ENCODE measurements at regions not wholly inside any gene's neighbourhood (a gene's known extent, or its start where the extent isn't known, plus 50 kb on each side); places are given as distances from the start of the nearest gene placed in this dataset.
A peak's percentile ranks its signal among the peaks of the same experiment; 100 is the strongest.

- Histone ChIP-seq H3K4me1 (replicated peaks) (no peaks in the 10 kb centered on the region), H3K27me3 (replicated peaks; ENCODE audit: insufficient read depth) (no peaks in the 10 kb centered on the region), H3K4me3 (no peak overlapping the region), H3K36me3 (no peaks in the 10 kb centered on the region), H3K9me3 (no peaks in the 10 kb centered on the region), H3K27ac (no peak overlapping the region)
- WGBS = 63% methylated on average over 2 of the region's 2 CpGs
- TF ChIP-seq POLR2A (IDR thresholded peaks at IDR 0.05) = no peak
- TF ChIP-seq CTCF (IDR thresholded peaks at IDR 0.05) = peak in 1 of 4 experiments; percentile 31
- intact Hi-C loops (cut with DNase I) = loop anchor here (10.0 kb wide), 1 partner anchor 1762 kb away; the partner anchor contains the start of gene PCDH10
- no peak for DNase-seq (ENCODE audit: low spot score)
Measured at GRCh38 chr4:134906404-134907023, 704.9 kb upstream of the PABPC4L start.

GRCh38 chr4:134905061-134905460 is 703.5 kb upstream of the PABPC4L start:
- H3K27me3 ChIP-seq (replicated peaks; ENCODE audit: insufficient read depth) = no peaks in the 10 kb centered on the region
- no peak overlapping the region for H3K27ac ChIP-seq
- WGBS = 94% methylated on average over 1 of the region's 1 CpG
- intact Hi-C loops (cut with DNase I) = loop anchor here (10.0 kb wide), 1 partner anchor 1760 kb away; the partner anchor contains the start of gene PCDH10
- TF ChIP-seq POLR2AphosphoS5 (IDR thresholded peaks at IDR 0.05) = no peak
- no peak for TF ChIP-seq CTCF (IDR thresholded peaks at IDR 0.05)
- TF ChIP-seq POLR2A (IDR thresholded peaks at IDR 0.05) = no peak
- no peaks in the 10 kb centered on the region for H3K4me1 ChIP-seq (replicated peaks)
- DNase-seq (ENCODE audit: low spot score) = no peak
- no peaks in the 10 kb centered on the region for H3K9me3 ChIP-seq
- H3K36me3 ChIP-seq = no peaks in the 10 kb centered on the region
- no peak overlapping the region for H3K4me3 ChIP-seq

GRCh38 chr4:134888156-134888555 is 686.6 kb upstream of the PABPC4L start:
- no peaks in the 10 kb centered on the region for H3K4me1 ChIP-seq (replicated peaks)
- DNase-seq (ENCODE audit: low spot score) = no peak
- 32% methylated on average over 2 of the region's 2 CpGs for WGBS
- H3K9me3 ChIP-seq = no peaks in the 10 kb centered on the region
- intact Hi-C loops (cut with DNase I) = no loop called here
- no peak overlapping the region for H3K4me3 ChIP-seq
- no peaks in the 10 kb centered on the region for H3K36me3 ChIP-seq
- H3K27ac ChIP-seq = no peak overlapping the region
- TF ChIP-seq POLR2A (IDR thresholded peaks at IDR 0.05) (no peak), POLR2AphosphoS5 (IDR thresholded peaks at IDR 0.05) (no peak), CTCF (IDR thresholded peaks at IDR 0.05) (no peak)
- no peaks in the 10 kb centered on the region for H3K27me3 ChIP-seq (replicated peaks; ENCODE audit: insufficient read depth)

GRCh38 chr4:134885436-134885835 is 683.8 kb upstream of the PABPC4L start:
- TF ChIP-seq POLR2A (IDR thresholded peaks at IDR 0.05) = no peak
- no peak for TF ChIP-seq CTCF (IDR thresholded peaks at IDR 0.05)
- no peak for TF ChIP-seq POLR2AphosphoS5 (IDR thresholded peaks at IDR 0.05)
- intact Hi-C loops (cut with DNase I) = no loop called here
- no peaks in the 10 kb centered on the region for H3K4me1 ChIP-seq (replicated peaks)
- H3K4me3 ChIP-seq = no peak overlapping the region
- no peaks in the 10 kb centered on the region for H3K36me3 ChIP-seq
- no peak overlapping the region for H3K27ac ChIP-seq
- WGBS = 71% methylated on average over 2 of the region's 2 CpGs
- H3K9me3 ChIP-seq = no peaks in the 10 kb centered on the region
- H3K27me3 ChIP-seq (replicated peaks; ENCODE audit: insufficient read depth) = no peaks in the 10 kb centered on the region
- DNase-seq (ENCODE audit: low spot score) = no peak

- no peak overlapping the region for H3K27ac ChIP-seq
- no peaks in the 10 kb centered on the region for H3K27me3 ChIP-seq (replicated peaks; ENCODE audit: insufficient read depth)
- intact Hi-C loops (cut with DNase I) = no loop called here
- no peak overlapping the region for H3K4me3 ChIP-seq
- no peaks in the 10 kb centered on the region for H3K4me1 ChIP-seq (replicated peaks)
- no peaks in the 10 kb centered on the region for H3K9me3 ChIP-seq
- H3K36me3 ChIP-seq = no peaks in the 10 kb centered on the region
- TF ChIP-seq CTCF (IDR thresholded peaks at IDR 0.05) (no peak), POLR2AphosphoS5 (IDR thresholded peaks at IDR 0.05) (no peak), POLR2A (IDR thresholded peaks at IDR 0.05) (no peak)
- DNase-seq (ENCODE audit: low spot score) = no peak
- 16% methylated on average over 1 of the region's 1 CpG for WGBS
Measured at GRCh38 chr4:134883831-134884449, 682.4 kb upstream of the PABPC4L start.

All from prostate gland (tissue), 2 donors.